ENCODE measurements at regions not wholly inside any gene's neighbourhood (a gene's known extent, or its start where the extent isn't known, plus 50 kb on each side); places are given as distances from the start of the nearest gene placed in this dataset.
"Not testable (repeated sequence)": the region's sequence is repeated elsewhere in the genome, so short reads cannot be mapped to it uniquely, and the experiment has no call there.

- DNase-seq (ENCODE audit: low read depth) = not testable (repeated sequence)
These were observed 52.0 kb downstream of the SYT15B start for GRCh38 chr10:47711428-47711827.

- not testable (repeated sequence) for DNase-seq (ENCODE audit: low read depth)
These were observed 52.9 kb downstream of the SYT15B start for GRCh38 chr10:47710443-47710842.

- peak; percentile 7 for DNase-seq (ENCODE audit: low read depth)
These were observed 57.5 kb downstream of the SYT15B start for GRCh38 chr10:47705698-47706414.

GRCh38 chr10:47701285-47701684 is 62.1 kb downstream of the SYT15B start:
- DNase-seq (ENCODE audit: low read depth) = peak; percentile 8

GRCh38 chr10:47699854-47700253 is 63.5 kb downstream of the SYT15B start:
- peak; percentile 57 for DNase-seq (ENCODE audit: low read depth)

GRCh38 chr10:47696170-47696569 is 67.2 kb downstream of the SYT15B start:
- not testable (repeated sequence) for DNase-seq (ENCODE audit: low read depth)

GRCh38 chr10:47695149-47695548 is 68.2 kb downstream of the SYT15B start:
- DNase-seq (ENCODE audit: low read depth) = not testable (repeated sequence)

- DNase-seq (ENCODE audit: low read depth) = not testable (repeated sequence)
These were observed 73.1 kb downstream of the SYT15B start for GRCh38 chr10:47690304-47690703.

GRCh38 chr10:47683826-47684475 is 79.4 kb downstream of the SYT15B start:
- not testable (repeated sequence) for DNase-seq (ENCODE audit: low read depth)

- not testable (repeated sequence) for DNase-seq (ENCODE audit: low read depth)
These were observed 81.8 kb downstream of the SYT15B start for GRCh38 chr10:47681638-47681990.

GRCh38 chr10:47680848-47681637 is 82.3 kb downstream of the SYT15B start:
- DNase-seq (ENCODE audit: low read depth) = not testable (repeated sequence)

GRCh38 chr10:47676102-47676501 is 87.3 kb downstream of the SYT15B start:
- DNase-seq (ENCODE audit: low read depth) = not testable (repeated sequence)

GRCh38 chr10:47675577-47675976 is 87.8 kb downstream of the SYT15B start:
- not testable (repeated sequence) for DNase-seq (ENCODE audit: low read depth)

GRCh38 chr10:47673128-47673527 is 90.3 kb downstream of the SYT15B start:
- not testable (repeated sequence) for DNase-seq (ENCODE audit: low read depth)

GRCh38 chr10:47670857-47671256 is 92.5 kb downstream of the SYT15B start:
- not testable (repeated sequence) for DNase-seq (ENCODE audit: low read depth)

- DNase-seq (ENCODE audit: low read depth) = not testable (repeated sequence)
These were observed 101.3 kb downstream of the SYT15B start for GRCh38 chr10:47661955-47662577.

- DNase-seq (ENCODE audit: low read depth) = not testable (repeated sequence)
These were observed 106.7 kb downstream of the SYT15B start for GRCh38 chr10:47656732-47657131.

GRCh38 chr10:47654161-47654560 is 109.2 kb downstream of the SYT15B start:
- DNase-seq (ENCODE audit: low read depth) = not testable (repeated sequence)

GRCh38 chr10:47648594-47648993 is 114.8 kb downstream of the SYT15B start:
- not testable (repeated sequence) for DNase-seq (ENCODE audit: low read depth)

GRCh38 chr10:47647523-47648101 is 115.8 kb downstream of the SYT15B start:
- DNase-seq (ENCODE audit: low read depth) = peak; percentile 28

GRCh38 chr10:47646686-47647273 is 116.6 kb downstream of the SYT15B start:
- DNase-seq (ENCODE audit: low read depth) = peak; percentile 71
